COLO668 (cell line): ENCODE measurements at regions not wholly inside any gene's neighbourhood (a gene's known extent, or its start where the extent isn't known, plus 50 kb on each side); places are given as distances from the start of the nearest gene placed in this dataset.
"Not testable (repeated sequence)": the region's sequence is repeated elsewhere in the genome, so short reads cannot be mapped to it uniquely, and the experiment has no call there.

ENCODE experiments used
- DNase-seq: peaks from one replicate; lab custom pipeline; 2025; ENCODE audit not compliant: unreplicated experiment; lab: John Stamatoyannopoulos, UW

- no peak for DNase-seq
Measured at GRCh38 chr13:42477596-42478190, 96.3 kb upstream of the TNFSF11 start.

DNA sequence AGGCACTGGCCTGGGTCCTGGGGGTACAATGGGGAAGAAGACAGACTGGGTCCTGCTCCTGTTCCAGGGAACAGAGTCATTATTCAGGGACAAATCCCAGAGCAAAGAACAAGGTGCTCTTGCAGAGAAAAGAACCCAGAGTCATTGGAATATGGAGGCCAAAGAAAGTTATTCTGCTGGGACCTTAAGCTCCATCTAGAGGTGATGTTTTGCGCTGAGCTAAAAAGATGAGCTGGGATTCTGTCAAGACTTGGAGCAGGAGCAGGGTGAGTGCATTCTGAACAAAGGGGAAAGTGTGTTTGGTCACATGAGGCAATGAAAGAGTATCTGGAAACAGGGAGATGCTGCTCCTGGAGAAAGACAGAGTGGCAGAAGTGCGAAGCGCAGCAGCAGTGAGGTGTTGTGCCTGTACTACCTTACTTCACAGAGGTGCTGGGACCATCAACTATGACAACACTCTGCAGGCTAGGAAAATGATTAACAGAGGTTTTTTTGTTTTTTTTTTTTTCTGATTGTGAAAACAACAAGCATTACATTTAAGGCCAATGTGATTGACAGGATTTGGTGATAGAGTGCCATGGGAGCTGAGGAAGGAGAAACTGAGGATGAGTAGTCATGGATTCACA lies 95.3 kb upstream of the TNFSF11 start:
- no peak for DNase-seq

DNA sequence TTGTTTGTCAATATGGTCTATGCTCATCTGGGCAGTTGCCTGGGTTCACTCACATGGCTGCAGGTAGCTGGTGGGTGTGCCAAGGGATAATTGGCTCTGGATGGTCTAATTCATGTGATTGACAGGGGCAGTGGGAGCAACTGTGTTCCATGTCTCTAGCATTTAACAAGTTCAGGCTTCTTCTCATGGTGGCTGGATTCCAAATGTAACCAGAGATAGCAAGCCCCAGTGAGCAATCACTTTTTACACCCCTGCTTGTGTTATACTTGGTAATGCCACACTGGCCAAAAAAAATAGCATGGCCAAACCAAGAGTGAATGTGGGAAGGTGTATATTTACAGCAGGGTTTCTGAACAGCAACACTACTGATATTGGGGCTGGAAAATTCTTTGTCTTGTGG lies 89.6 kb upstream of the TNFSF11 start:
- DNase-seq: no peak

- no peak for DNase-seq
Measured at GRCh38 chr13:42485272-42485671, 88.7 kb upstream of the TNFSF11 start.

GRCh38 chr13:42486711-42487198 lies 87.2 kb upstream of the TNFSF11 start:
- DNase-seq: no peak

- DNase-seq: no peak
Measured at GRCh38 chr13:42487221-42487620, 86.7 kb upstream of the TNFSF11 start.

DNA sequence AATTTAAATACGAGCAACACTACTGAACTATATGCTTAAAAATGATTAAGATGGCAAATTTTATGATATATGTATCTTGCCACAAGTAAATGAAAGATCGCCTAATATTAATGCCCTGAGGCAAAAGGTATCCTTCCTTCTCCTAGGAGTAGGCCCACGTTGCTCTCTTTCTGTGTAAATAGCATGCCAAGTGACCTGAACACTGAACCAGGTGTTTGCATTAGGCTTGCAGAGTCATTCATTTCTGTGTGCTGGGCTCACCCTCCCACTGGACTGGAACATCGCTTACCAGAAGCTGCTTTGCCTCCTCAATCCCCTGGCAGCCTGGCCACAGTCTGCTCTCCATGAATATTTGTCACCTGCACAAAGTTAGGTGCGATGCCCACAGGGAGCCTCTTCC lies 83.3 kb upstream of the TNFSF11 start:
- no peak for DNase-seq

GRCh38 chr13:42492372-42492920 lies 81.5 kb upstream of the TNFSF11 start:
- DNase-seq: no peak

- no peak for DNase-seq
Measured at GRCh38 chr13:42494157-42494556, 79.8 kb upstream of the TNFSF11 start.

- no peak for DNase-seq
Measured at GRCh38 chr13:42495255-42495654, 78.7 kb upstream of the TNFSF11 start.

GRCh38 chr13:42495751-42496150 lies 78.2 kb upstream of the TNFSF11 start:
- no peak for DNase-seq

DNA sequence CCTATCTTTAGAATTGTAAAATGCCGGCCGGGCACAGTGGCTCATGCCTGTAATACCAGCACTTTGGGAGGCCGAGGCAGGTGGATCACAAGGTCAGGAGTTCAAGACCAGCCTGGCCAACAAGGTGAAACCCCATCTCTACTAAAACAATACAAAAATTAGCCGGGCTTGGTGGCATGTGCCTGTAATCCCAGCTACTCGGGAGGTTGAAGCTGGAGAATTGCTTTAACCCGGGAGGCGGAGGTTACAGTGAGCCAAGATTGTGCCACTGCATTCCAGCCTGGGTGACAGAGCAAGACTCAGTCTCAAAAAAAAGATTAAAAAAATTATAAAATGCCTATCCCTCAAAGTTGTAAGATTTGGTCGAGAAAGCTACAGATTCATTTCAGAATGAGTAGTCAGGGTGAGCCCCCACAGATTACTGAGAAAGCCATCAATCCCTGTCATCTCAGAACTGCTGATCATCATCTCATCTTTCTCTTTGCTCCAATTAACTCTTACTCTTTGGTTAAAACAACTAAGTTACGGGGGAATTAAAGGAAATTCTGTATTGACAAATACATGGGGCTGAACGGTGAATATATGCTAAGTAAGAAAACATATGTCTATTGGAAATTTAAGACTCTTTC lies 76.9 kb upstream of the TNFSF11 start:
- DNase-seq: not testable (repeated sequence)

DNA sequence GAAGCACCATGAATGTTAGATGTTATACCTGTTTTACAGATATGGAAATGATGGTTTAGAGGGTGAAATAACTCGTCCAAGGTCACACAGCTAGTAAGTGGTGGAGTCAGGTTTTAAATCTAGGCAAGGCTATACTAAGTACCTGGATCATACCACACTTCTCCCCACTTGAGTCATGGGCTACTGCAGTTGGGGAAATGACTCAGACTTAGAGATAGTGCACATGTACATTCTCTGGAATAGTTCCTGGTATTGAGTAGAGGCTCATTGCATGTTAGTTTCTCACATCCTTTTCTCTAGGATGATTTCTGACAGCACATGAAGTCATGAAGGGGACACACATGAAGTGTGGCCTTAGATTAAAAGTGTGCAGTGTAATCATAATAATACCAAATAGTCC lies 76.2 kb upstream of the TNFSF11 start:
- DNase-seq: no peak

DNA sequence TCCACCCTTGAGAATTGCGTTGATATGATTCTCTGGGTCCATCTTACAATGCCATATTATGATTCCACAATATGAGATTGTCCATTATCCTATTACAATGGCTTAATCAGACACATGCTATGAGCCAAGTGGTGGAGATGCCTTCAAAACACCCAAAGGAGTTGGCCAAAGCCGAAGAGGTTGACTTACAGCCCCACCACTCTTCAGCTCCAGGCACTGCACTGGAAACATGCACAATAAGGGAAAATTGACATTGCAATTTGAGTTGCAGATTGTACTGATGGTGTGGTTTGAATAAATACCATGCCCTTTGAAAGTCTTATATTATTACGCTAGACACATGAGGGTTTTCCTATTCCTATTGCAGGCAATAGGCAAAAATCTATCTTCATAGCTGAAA lies 75.4 kb upstream of the TNFSF11 start:
- no peak for DNase-seq
